B cell (primary cell): ENCODE measurements at regions not wholly inside any gene's neighbourhood (a gene's known extent, or its start where the extent isn't known, plus 50 kb on each side); places are given as distances from the start of the nearest gene placed in this dataset.

ENCODE experiments used
- ATAC-seq: fragments of 200-7000 bp; cut with Tn5 transposase; one replicate; pipeline ENCODE4 v1.10.0; 2021; ENCODE audit warnings: low read depth, mild to moderate bottlenecking, moderate number of reproducible peaks, moderate library complexity
- CTCF ChIA-PET: fragments of 350-600 bp; sonication (Branson Sonifier 250); formaldehyde crosslinking; loops from one replicate; lab custom pipeline; 2021; ENCODE audit warnings: antibody characterized with exemption, inconsistent platforms; lab: Charles Lee
- POLR2A ChIA-PET: fragments of 350-600 bp; sonication (Branson Sonifier 250); formaldehyde crosslinking; loops from one replicate; lab custom pipeline; 2021; ENCODE audit warnings: antibody characterized with exemption; lab: Charles Lee
- DNase-seq: peaks from one replicate; pipeline ENCODE4 v3.0.0; 2013
- H2AFZ ChIP-seq: 2 replicates; pipeline ENCODE4 v1.6.1; 2012; ENCODE audit warnings: mild to moderate bottlenecking, low read depth, low read length; ENCODE audit not compliant: insufficient read depth, poor library complexity, severe bottlenecking
- H3K27ac ChIP-seq, 2 donors: 1 replicate in 1 of 2; 2 replicates in 1 of 2; pipeline ENCODE4 v1.5.1; 2012 to 2013; ENCODE audit warnings: low read length in 2 of 2, mild to moderate bottlenecking in 2 of 2, moderate library complexity in 1 of 2
- H3K27me3 ChIP-seq, 4 experiments: fragments of 200-600 bp in 1 of 4; sonication (generic) in 1 of 4; replicated peaks in 1 of 4; 1 replicate in 2 of 4; 2 replicates in 2 of 4; pipeline versions ENCODE4 v1.6.1 to v1.7.0; 2013 to 2016; ENCODE audit warnings: low read length in 3 of 4, mild to moderate bottlenecking in 2 of 4, mixed read lengths in 1 of 4, moderate library complexity in 1 of 4; ENCODE audit not compliant: insufficient read depth in 4 of 4, control insufficient read depth in 3 of 4; ENCODE audit errors: control extremely low read depth in 1 of 4
- H3K36me3 ChIP-seq, 2 experiments: replicated peaks in 1 of 2; 1 replicate in 1 of 2; 2 replicates in 1 of 2; pipeline versions ENCODE4 v1.6.1 to v1.7.1; 2013; ENCODE audit warnings: low read length in 1 of 2; ENCODE audit not compliant: insufficient read depth in 2 of 2, control insufficient read depth in 1 of 2; ENCODE audit errors: control extremely low read depth in 1 of 2, extremely low read depth in 1 of 2
- H3K4me1 ChIP-seq, 2 donors: fragments of 200-600 bp in 1 of 2; sonication (generic) in 1 of 2; 1 replicate in 1 of 2; 2 replicates in 1 of 2; pipeline versions ENCODE4 v1.5.1 to v1.6.1; 2013 to 2017; ENCODE audit warnings: low read length in 2 of 2; ENCODE audit not compliant: control insufficient read depth in 2 of 2, insufficient read depth in 2 of 2
- H3K4me2 ChIP-seq: replicated peaks from 2 replicates; pipeline ENCODE3; 2012; ENCODE audit warnings: mild to moderate bottlenecking, low read depth, low read length; ENCODE audit not compliant: poor library complexity, severe bottlenecking
- H3K4me3 ChIP-seq, 5 experiments: fragments of 200-600 bp in 1 of 5; sonication (generic) in 1 of 5; 1 replicate in 3 of 5; 2 replicates in 2 of 5; pipeline versions ENCODE4 v1.5.1 to v1.7.0; 2011 to 2016; ENCODE audit warnings: low read length in 4 of 5, mild to moderate bottlenecking in 4 of 5, low read depth in 2 of 5, control low read depth in 1 of 5, moderate library complexity in 1 of 5; ENCODE audit not compliant: insufficient read depth in 1 of 5; ENCODE audit errors: control extremely low read depth in 1 of 5, extremely low read depth in 1 of 5
- H3K79me2 ChIP-seq: fragments of 200-600 bp; sonication (generic); one replicate; pipeline ENCODE4 v1.6.0; 2016; ENCODE audit warnings: low read length; ENCODE audit not compliant: control insufficient read depth, insufficient read depth
- H3K9ac ChIP-seq: fragments of 200-600 bp; sonication (generic); 2 replicates; pipeline ENCODE4 v1.6.1; 2017; ENCODE audit warnings: mild to moderate bottlenecking, low read length, moderate library complexity
- H3K9me3 ChIP-seq, 3 donors: one replicate each; pipeline versions ENCODE4 v1.6.1 to v1.7.1; 2013; ENCODE audit warnings: low read length in 2 of 3; ENCODE audit not compliant: control insufficient read depth in 2 of 3, insufficient read depth in 1 of 3; ENCODE audit errors: control extremely low read depth in 1 of 3
- H4K20me1 ChIP-seq: 2 replicates; pipeline ENCODE4 v1.6.0; 2012; ENCODE audit warnings: mild to moderate bottlenecking, low read length; ENCODE audit not compliant: insufficient read depth, control insufficient read depth, poor library complexity, severe bottlenecking
- H3K27ac Mint-ChIP-seq: one replicate; pipeline ENCODE4 v1.8.0; 2021; ENCODE audit warnings: mixed read lengths
- H3K27me3 Mint-ChIP-seq: one replicate; pipeline ENCODE4 v1.8.0; 2021; ENCODE audit warnings: mixed read lengths
- H3K4me1 Mint-ChIP-seq: one replicate; pipeline ENCODE4 v1.8.0; 2021; ENCODE audit warnings: mixed read lengths
- H3K4me3 Mint-ChIP-seq: one replicate; pipeline ENCODE4 v1.8.0; 2021; ENCODE audit warnings: mixed read lengths
- H3K9me3 Mint-ChIP-seq: one replicate; pipeline ENCODE4 v1.8.0; 2022; ENCODE audit warnings: mixed read lengths; ENCODE audit not compliant: insufficient read depth
- EZH2 ChIP-seq: IDR thresholded peaks from 2 replicates; pipeline ENCODE4 v1.6.1; 2012; ENCODE audit warnings: borderline replicate concordance, low read depth, mild to moderate bottlenecking, moderate library complexity, low read length; ENCODE audit not compliant: insufficient read depth, poor library complexity, severe bottlenecking
- WGBS: methylation state at CpG from one replicate; pipeline ENCODE4 v1.1.5; 2013; ENCODE audit warnings: missing lambda C conversion rate; ENCODE audit not compliant: insufficient coverage; 5-methylcytosine and 5-hydroxymethylcytosine counted together
- intact Hi-C: fragments of 100-400 bp; cut with micrococcal nuclease; formaldehyde crosslinking; loops from one replicate; pipeline ENCODE4 v1.10.0; 2022
- TF ChIP-seq, protein P1 (sequence below): fragments of 200-600 bp; IDR thresholded peaks from one replicate; pipeline ENCODE4 v1.8.0; 2022; ENCODE audit warnings: antibody characterized with exemption, mild to moderate bottlenecking

DNA sequence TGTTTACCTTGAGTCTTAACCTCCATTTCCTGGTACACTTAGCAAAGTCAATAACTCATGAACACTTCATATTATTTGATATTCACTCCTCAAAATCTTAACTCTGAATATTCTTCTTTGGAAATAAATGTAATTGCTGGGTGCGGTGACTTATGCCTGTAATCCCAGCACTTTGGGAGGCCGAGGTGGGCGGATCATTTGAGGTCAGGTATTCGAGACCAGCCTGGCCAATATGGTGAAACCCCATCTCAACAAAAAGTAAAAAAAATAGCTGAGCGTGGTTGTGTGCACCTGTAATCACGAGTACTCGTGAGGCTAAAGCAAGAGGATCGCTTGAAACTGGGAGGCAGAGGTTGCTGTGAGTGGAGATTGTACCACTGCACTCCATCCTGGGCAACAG, 201.3 kb upstream of the DSEL start:
- 90% methylated on average over 2 of the region's 8 CpGs for WGBS
- no peak overlapping the region for H3K4me2 ChIP-seq

DNA sequence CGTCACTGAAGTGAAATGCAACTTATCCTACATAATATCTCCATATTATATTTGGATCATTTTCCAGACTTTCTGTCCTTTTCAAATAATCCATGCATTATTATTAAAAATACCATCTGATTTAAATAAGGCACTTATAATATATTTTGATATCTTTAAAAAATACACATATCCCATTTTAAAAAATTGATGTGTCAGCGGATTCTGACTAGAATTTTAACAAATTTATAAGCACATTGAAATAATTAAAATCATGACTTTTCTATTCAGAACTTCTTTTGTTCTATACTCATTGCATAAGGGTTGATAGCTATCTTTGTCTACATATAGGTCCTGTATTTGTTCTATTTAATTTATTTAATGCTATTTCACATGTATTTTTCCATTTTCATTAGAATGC, 199.0 kb upstream of the DSEL start:
- POLR2A ChIA-PET, result no interaction called here
- no peaks in the 10 kb centered on the region for H3K9me3 Mint-ChIP-seq
- H3K4me1 ChIP-seq, result no peaks in the 10 kb centered on the region
- H3K27ac Mint-ChIP-seq, result no peak overlapping the region
- no peak for DNase-seq
- H3K36me3 ChIP-seq, result no peaks in the 10 kb centered on the region
- no peak overlapping the region for H2AFZ ChIP-seq
- no peak for ATAC-seq
- no peaks in the 10 kb centered on the region for H3K27me3 Mint-ChIP-seq
- CTCF ChIA-PET, result no interaction called here
- no peak overlapping the region for H3K27ac ChIP-seq
- no peak overlapping the region for H3K9ac ChIP-seq
- no peak overlapping the region for H3K4me3 ChIP-seq
- H3K4me1 Mint-ChIP-seq, result no peaks in the 10 kb centered on the region
- H3K4me2 ChIP-seq, result no peak overlapping the region
- no peaks in the 10 kb centered on the region for H3K9me3 ChIP-seq
- no peaks in the 10 kb centered on the region for H3K27me3 ChIP-seq
- WGBS, result no CpG with 5 or more reads among the region's 2 CpGs
- no peaks in the 10 kb centered on the region for H3K79me2 ChIP-seq
- no peak for TF ChIP-seq EZH2
- TF ChIP-seq, protein P1, sequence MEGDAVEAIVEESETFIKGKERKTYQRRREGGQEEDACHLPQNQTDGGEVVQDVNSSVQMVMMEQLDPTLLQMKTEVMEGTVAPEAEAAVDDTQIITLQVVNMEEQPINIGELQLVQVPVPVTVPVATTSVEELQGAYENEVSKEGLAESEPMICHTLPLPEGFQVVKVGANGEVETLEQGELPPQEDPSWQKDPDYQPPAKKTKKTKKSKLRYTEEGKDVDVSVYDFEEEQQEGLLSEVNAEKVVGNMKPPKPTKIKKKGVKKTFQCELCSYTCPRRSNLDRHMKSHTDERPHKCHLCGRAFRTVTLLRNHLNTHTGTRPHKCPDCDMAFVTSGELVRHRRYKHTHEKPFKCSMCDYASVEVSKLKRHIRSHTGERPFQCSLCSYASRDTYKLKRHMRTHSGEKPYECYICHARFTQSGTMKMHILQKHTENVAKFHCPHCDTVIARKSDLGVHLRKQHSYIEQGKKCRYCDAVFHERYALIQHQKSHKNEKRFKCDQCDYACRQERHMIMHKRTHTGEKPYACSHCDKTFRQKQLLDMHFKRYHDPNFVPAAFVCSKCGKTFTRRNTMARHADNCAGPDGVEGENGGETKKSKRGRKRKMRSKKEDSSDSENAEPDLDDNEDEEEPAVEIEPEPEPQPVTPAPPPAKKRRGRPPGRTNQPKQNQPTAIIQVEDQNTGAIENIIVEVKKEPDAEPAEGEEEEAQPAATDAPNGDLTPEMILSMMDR, result no peak
- intact Hi-C loops, result no loop called here
- no peaks in the 10 kb centered on the region for H4K20me1 ChIP-seq
- H3K4me3 Mint-ChIP-seq, result no peak overlapping the region

More for the DNA sequence above, 201.3 kb upstream of the DSEL start:
- Histone ChIP-seq H3K79me2 (no peaks in the 10 kb centered on the region), H3K27ac (no peak overlapping the region), H3K9me3 (no peaks in the 10 kb centered on the region), H3K27me3 (no peaks in the 10 kb centered on the region), H3K36me3 (no peaks in the 10 kb centered on the region), H3K4me3 (no peak overlapping the region), H3K9ac (no peak overlapping the region), H3K4me1 (no peaks in the 10 kb centered on the region), H2AFZ (no peak overlapping the region), H4K20me1 (no peaks in the 10 kb centered on the region)
- TF ChIP-seq EZH2, result no peak
- TF ChIP-seq, protein P1, result no peak
- no peaks in the 10 kb centered on the region for H3K4me1 Mint-ChIP-seq
- no peak overlapping the region for H3K27ac Mint-ChIP-seq
- intact Hi-C loops, result no loop called here
- peaks cover 1% of the 10 kb centered on the region for H3K9me3 Mint-ChIP-seq
- DNase-seq (no peak), ATAC-seq (no peak)
- ChIA-PET POLR2A (no interaction called here), CTCF (no interaction called here)
- H3K4me3 Mint-ChIP-seq, result no peak overlapping the region
- no peaks in the 10 kb centered on the region for H3K27me3 Mint-ChIP-seq
